Activated CD8-positive, alpha-beta memory T cell treated with anti-CD3 and anti-CD28 coated beads, Interleukin-2, amount 50 U/mL, for 48 hours (primary cell): ENCODE measurements at regions not wholly inside any gene's neighbourhood (a gene's known extent, or its start where the extent isn't known, plus 50 kb on each side); places are given as distances from the start of the nearest gene placed in this dataset.

Experiments used
- DNase-seq: peaks from one replicate; pipeline ENCODE4 v3.0.0-alpha.2; 2020

- no peak for DNase-seq
Measured at GRCh38 chr22:48551061-48551460, 1276.6 kb downstream of the BRD1 start.

DNA sequence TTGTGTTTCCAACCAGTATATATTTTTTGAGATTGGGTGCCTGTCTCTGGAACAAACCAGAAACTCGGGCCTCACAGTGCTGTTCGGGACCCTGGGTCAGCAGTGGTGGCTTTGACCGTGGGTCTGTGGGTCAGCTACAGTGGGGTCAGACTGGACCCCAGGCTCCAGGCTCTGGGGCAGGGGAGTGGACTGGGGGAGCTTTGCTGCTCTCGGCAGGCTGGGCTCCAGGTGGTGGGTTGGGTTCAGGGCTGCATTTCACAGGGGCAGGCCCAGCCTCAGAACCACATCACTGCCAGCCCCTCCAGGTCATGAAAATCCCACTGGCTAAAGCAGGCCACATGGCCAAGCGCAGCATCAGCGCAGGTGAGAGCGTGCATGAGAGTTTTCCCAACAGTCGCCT, 1279.3 kb downstream of the BRD1 start:
- no peak for DNase-seq

- DNase-seq: no peak
Measured at GRCh38 chr22:48547971-48548370, 1279.7 kb downstream of the BRD1 start.

- DNase-seq: no peak
Measured at GRCh38 chr22:48546653-48547424, 1280.8 kb downstream of the BRD1 start.

- DNase-seq: no peak
Measured at GRCh38 chr22:48545987-48546386, 1281.7 kb downstream of the BRD1 start.

DNA sequence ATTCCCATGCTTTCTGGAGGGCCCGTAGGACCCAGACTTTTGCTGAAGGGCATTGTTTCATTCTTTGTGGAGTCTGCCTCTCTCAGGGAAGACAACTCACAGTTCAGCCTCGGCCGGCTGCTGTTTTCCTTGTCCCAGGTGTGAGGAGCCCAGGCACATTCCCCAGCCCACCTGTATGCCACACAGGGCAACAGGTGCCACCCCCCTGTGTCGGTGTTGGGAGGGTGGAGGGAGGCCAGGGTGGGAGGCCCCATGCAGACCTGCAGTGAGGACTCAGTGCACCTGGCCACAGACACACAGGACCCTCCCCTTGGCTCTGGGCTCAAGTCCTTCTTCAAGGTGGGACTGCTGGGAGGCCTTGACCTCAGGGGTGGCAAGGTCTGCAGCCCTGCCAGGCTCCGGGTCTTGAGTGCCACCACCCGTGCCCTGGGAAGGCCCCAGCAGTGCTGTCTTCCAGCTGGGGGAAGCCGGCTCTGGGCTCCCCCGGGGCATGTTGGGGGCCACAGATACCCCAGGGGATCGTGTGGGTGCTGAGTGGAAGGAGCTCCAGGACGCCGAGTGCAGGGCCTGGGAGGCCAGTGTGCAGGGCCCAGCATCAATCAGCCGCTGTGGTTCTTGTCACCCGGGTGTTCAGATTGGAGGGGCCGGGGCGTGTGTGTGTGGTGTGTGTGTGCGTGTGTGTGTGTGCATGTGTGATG, 1286.1 kb downstream of the BRD1 start:
- DNase-seq: no peak

- DNase-seq: no peak
Measured at GRCh38 chr22:48539261-48539660, 1288.4 kb downstream of the BRD1 start.

- no peak for DNase-seq
Measured at GRCh38 chr22:48538291-48538820, 1289.3 kb downstream of the BRD1 start.

DNA sequence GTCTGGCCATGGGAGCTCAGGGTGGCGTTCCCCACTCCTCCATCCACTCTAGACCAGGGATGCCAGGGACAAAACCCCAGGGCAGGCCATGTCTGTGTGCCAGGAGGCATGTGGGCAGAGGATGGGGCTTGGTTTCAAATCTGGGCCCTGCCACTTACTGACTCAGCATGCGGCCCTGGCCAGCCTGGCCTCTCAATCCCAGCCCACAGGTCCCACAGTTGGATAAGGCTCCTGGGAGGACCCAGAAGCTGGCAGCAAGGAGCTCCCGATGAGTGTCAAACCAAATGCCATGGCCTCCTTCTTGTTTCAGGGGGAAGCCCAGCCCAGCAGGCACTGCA, 1290.4 kb downstream of the BRD1 start:
- no peak for DNase-seq

- no peak for DNase-seq
Measured at GRCh38 chr22:48536541-48537342, 1290.9 kb downstream of the BRD1 start.

DNA sequence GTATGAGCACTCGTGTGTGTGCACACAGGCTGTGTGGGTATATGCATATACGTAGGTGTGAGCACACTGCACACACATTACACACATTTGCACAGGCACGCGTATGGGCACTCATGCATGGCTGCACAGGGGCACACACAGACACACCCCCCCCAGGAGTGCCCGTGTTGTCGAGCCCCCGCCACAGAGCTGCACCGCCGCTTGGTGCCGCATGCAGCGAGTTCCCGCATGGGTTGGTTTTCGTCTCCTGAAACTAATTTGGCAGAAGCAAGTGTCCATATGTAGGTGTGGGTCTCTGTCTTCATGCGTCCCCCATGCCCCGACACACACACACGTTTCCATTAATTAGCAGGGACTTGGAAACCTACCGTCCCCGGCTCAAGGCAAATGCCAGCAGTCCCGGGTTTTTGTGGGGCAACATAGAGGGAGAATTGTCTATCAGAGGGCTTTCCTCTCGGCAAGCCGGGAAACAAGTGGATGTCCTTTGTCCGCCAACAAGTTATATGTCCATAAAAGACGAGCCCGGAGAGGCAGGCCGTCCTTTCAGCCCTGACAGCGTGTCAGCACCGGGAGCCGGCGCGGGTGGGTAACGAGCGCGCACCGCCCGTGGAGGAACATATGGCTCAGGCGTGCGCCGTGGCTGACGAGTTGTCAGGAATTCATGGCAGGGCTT, 1291.7 kb downstream of the BRD1 start:
- no peak for DNase-seq

DNA sequence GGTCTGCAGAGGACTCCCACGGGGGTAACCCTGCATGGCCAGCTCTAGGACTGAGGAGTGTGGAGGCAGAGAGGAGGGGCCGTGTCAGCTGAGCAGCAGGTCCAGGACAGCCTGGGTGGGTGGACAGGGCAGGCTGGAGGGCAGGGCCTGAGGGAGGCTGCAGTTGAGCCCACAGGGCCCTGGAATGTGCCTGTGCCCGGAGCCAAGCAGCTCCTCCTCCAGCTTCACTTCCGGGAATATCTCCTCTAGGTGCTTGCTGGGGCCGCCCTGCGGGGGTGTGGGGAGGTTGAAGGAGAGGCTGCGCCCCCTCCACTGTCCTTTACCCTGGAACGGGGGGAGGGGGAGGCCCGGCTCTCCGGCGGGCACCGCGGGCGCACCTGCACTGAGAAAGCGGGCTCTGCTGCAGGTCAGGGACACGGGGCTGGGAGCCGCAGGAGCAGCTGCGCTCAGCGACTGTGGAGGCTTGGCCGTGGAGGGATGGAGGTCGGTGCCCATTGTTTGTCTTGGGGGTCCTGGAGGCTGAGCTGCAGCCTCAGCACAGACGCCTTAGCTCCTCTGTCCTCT, 1293.2 kb downstream of the BRD1 start:
- no peak for DNase-seq

DNA sequence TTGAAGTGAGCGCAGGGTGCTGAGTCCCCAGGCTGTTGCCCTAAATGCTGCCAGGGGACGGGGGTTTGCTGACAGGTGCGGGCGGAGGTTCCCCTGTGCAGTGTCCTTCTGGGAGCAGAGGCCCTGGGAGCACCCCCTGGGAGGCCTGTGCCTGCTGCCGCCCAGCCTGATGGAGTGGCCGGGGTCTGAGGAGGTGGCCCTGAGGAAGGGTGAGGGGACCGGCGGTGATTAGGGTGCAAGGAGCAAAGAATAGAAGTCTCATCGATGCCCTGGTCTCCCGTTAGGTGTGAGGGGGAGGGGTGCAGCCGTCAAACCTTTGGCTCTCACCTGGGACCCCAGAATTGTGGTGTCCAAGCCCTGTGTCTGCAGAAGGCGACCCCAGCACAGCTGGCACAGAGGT, 1294.7 kb downstream of the BRD1 start:
- DNase-seq: no peak

- no peak for DNase-seq
Measured at GRCh38 chr22:48531761-48532435, 1295.8 kb downstream of the BRD1 start.

DNA sequence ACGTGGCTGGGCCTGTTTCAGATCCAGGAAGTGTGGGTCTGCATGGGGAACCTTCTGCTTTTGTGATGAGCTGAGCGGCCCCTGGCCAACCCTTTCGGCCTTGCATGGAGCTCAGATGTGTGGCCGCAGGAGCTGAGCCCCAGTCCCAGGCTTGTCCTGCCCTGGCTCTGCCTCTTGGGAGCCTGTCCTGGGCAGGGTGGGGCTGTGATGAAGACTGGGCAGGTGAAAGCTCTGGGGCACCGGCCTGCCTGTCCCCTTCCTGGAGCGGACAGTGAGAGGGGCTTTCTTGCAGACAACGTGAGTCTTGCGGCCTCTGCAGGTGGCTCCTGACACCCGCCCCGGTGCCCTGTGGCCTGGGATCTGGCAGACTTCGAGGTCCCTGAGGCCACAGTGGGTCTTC, 1296.6 kb downstream of the BRD1 start:
- DNase-seq: no peak

- no peak for DNase-seq
Measured at GRCh38 chr22:48530666-48531065, 1297.0 kb downstream of the BRD1 start.

- DNase-seq: no peak
Measured at GRCh38 chr22:48528221-48528915, 1299.3 kb downstream of the BRD1 start.

DNA sequence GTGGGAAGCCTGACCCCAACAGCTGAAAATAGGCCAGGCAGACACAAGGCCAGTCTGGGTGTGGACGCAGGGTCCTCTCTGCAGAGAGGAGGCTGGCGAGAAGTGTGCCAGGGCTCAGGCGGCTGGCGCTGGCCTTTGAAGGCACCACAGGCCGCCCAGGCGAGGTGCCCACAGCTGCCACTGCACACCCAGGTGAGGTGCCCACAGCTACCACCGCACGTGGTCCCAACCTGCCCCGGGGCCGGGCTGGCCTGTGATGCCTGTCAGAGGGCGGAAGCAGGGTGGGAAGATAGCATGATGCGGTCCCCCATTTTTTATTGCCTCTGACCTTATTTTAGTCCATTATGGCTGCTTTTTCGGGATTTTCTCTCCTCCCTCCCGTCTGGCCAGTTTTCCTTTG, 1303.9 kb downstream of the BRD1 start:
- no peak for DNase-seq

GRCh38 chr22:48523091-48523490, 1304.6 kb downstream of the BRD1 start:
- DNase-seq: no peak

- DNase-seq: no peak
Measured at GRCh38 chr22:48522271-48522670, 1305.4 kb downstream of the BRD1 start.

GRCh38 chr22:48520884-48521588, 1306.6 kb downstream of the BRD1 start:
- no peak for DNase-seq
